NCI-H460 (cell line): ENCODE measurements at regions not wholly inside any gene's neighbourhood (a gene's known extent, or its start where the extent isn't known, plus 50 kb on each side); places are given as distances from the start of the nearest gene placed in this dataset.

Experiments used
- DNase-seq: peaks from one replicate; pipeline ENCODE4 v3.0.0-alpha.2; 2016; ENCODE audit warnings: low read depth; ENCODE audit errors: extremely low read depth

- no peak for DNase-seq
Observed at GRCh38 chr13:57437587-57437986, 194.0 kb upstream of the PCDH17 start.

GRCh38 chr13:57438072-57438471 is 193.5 kb upstream of the PCDH17 start:
- no peak for DNase-seq

- no peak for DNase-seq
Observed at GRCh38 chr13:57443494-57443893, 188.1 kb upstream of the PCDH17 start.

GRCh38 chr13:57450356-57450755 is 181.2 kb upstream of the PCDH17 start:
- DNase-seq, result no peak

- no peak for DNase-seq
Observed at GRCh38 chr13:57452228-57452627, 179.3 kb upstream of the PCDH17 start.

- no peak for DNase-seq
Observed at GRCh38 chr13:57470491-57470890, 161.1 kb upstream of the PCDH17 start.

GRCh38 chr13:57491318-57491717 is 140.2 kb upstream of the PCDH17 start:
- no peak for DNase-seq

GRCh38 chr13:57507752-57508463 is 123.6 kb upstream of the PCDH17 start:
- DNase-seq, result no peak

- DNase-seq, result no peak
Observed at GRCh38 chr13:57511603-57512002, 119.9 kb upstream of the PCDH17 start.

GRCh38 chr13:57527114-57527735 is 104.3 kb upstream of the PCDH17 start:
- no peak for DNase-seq

GRCh38 chr13:57531256-57531655 is 100.3 kb upstream of the PCDH17 start:
- no peak for DNase-seq

GRCh38 chr13:57546942-57547341 is 84.6 kb upstream of the PCDH17 start:
- no peak for DNase-seq

- no peak for DNase-seq
Observed at GRCh38 chr13:57552437-57552836, 79.1 kb upstream of the PCDH17 start.

- no peak for DNase-seq
Observed at GRCh38 chr13:57553932-57554331, 77.6 kb upstream of the PCDH17 start.

GRCh38 chr13:57558051-57558467 is 73.5 kb upstream of the PCDH17 start:
- DNase-seq, result peak; percentile 7

- DNase-seq, result no peak
Observed at GRCh38 chr13:57568865-57569264, 62.7 kb upstream of the PCDH17 start.

- no peak for DNase-seq
Observed at GRCh38 chr13:57569986-57570385, 61.6 kb upstream of the PCDH17 start.
